ENCODE measurements at regions not wholly inside any gene's neighbourhood (a gene's known extent, or its start where the extent isn't known, plus 50 kb on each side); places are given as distances from the start of the nearest gene placed in this dataset.

DNA sequence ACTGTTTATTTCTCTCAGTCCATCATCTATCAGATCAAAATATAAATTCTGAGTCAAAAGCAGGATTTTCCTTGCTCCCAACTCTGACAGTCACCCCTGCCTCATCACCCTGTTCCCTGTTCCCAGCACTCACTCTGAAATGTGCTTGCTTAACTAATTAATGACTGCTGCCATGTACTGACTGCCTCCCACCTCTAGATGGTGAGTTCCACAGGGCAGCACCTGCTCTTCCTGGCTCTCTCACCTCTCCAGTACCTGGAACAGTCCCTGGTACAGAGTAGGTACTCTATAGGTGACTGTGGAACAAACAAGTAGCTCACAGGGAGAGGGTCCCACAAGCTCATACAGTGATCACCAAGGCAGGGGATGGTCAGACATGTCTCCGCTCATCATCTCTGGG, 114.3 kb upstream of the C16orf82 start:
- TF ChIP-seq EZH2phosphoT487 (IDR thresholded peaks at IDR 0.05; ENCODE audit: borderline replicate concordance) (no peak), ELF1 (IDR thresholded peaks at IDR 0.05; ENCODE audit: borderline replicate concordance, low read depth) (no peak), POLR2A (IDR thresholded peaks at IDR 0.05; ENCODE audit: borderline replicate concordance, extremely low read depth, insufficient read depth, insufficient read length) (no peak), YY1 (IDR thresholded peaks at IDR 0.05; ENCODE audit: extremely low read depth, insufficient replicate concordance, low read depth, low read length) (no peak), SP1 (IDR thresholded peaks at IDR 0.05; ENCODE audit: low read depth) (no peak), POLR2AphosphoS5 (IDR thresholded peaks at IDR 0.05; ENCODE audit: low read depth, low read length) (no peak), ZNF274 (IDR thresholded peaks at IDR 0.05; ENCODE audit: low read depth, low read length) (no peak), RAD21 (IDR thresholded peaks at IDR 0.05; ENCODE audit: low read depth) (no peak), EGR1 (IDR thresholded peaks at IDR 0.05; ENCODE audit: low read depth) (no peak)
- TF ChIP-seq, protein P1, sequence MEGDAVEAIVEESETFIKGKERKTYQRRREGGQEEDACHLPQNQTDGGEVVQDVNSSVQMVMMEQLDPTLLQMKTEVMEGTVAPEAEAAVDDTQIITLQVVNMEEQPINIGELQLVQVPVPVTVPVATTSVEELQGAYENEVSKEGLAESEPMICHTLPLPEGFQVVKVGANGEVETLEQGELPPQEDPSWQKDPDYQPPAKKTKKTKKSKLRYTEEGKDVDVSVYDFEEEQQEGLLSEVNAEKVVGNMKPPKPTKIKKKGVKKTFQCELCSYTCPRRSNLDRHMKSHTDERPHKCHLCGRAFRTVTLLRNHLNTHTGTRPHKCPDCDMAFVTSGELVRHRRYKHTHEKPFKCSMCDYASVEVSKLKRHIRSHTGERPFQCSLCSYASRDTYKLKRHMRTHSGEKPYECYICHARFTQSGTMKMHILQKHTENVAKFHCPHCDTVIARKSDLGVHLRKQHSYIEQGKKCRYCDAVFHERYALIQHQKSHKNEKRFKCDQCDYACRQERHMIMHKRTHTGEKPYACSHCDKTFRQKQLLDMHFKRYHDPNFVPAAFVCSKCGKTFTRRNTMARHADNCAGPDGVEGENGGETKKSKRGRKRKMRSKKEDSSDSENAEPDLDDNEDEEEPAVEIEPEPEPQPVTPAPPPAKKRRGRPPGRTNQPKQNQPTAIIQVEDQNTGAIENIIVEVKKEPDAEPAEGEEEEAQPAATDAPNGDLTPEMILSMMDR (IDR thresholded peaks at IDR 0.05 in 2 of 3, conservative IDR thresholded peaks at IDR 0.05 in 1 of 3; ENCODE audit: borderline replicate concordance in 1 of 3, insufficient read depth in 1 of 3, low read depth in 2 of 3, low read length in 2 of 3), result peak in 1 of 3 experiments; percentile 17; a peak in 1 of 6 replicates
- TF ChIP-seq, protein P2, sequence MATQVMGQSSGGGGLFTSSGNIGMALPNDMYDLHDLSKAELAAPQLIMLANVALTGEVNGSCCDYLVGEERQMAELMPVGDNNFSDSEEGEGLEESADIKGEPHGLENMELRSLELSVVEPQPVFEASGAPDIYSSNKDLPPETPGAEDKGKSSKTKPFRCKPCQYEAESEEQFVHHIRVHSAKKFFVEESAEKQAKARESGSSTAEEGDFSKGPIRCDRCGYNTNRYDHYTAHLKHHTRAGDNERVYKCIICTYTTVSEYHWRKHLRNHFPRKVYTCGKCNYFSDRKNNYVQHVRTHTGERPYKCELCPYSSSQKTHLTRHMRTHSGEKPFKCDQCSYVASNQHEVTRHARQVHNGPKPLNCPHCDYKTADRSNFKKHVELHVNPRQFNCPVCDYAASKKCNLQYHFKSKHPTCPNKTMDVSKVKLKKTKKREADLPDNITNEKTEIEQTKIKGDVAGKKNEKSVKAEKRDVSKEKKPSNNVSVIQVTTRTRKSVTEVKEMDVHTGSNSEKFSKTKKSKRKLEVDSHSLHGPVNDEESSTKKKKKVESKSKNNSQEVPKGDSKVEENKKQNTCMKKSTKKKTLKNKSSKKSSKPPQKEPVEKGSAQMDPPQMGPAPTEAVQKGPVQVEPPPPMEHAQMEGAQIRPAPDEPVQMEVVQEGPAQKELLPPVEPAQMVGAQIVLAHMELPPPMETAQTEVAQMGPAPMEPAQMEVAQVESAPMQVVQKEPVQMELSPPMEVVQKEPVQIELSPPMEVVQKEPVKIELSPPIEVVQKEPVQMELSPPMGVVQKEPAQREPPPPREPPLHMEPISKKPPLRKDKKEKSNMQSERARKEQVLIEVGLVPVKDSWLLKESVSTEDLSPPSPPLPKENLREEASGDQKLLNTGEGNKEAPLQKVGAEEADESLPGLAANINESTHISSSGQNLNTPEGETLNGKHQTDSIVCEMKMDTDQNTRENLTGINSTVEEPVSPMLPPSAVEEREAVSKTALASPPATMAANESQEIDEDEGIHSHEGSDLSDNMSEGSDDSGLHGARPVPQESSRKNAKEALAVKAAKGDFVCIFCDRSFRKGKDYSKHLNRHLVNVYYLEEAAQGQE (IDR thresholded peaks at IDR 0.05; ENCODE audit: low read depth), result no peak
- TF ChIP-seq, protein P3, sequence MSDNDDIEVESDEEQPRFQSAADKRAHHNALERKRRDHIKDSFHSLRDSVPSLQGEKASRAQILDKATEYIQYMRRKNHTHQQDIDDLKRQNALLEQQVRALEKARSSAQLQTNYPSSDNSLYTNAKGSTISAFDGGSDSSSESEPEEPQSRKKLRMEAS (IDR thresholded peaks at IDR 0.05), result no peak
- TF ChIP-seq, protein P4, sequence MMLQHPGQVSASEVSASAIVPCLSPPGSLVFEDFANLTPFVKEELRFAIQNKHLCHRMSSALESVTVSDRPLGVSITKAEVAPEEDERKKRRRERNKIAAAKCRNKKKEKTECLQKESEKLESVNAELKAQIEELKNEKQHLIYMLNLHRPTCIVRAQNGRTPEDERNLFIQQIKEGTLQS (IDR thresholded peaks at IDR 0.05), result no peak
